Astrocyte (in vitro differentiated cells and primary cell): ENCODE measurements at regions not wholly inside any gene's neighbourhood (a gene's known extent, or its start where the extent isn't known, plus 50 kb on each side); places are given as distances from the start of the nearest gene placed in this dataset.

ENCODE experiments used
- DNase-seq: peaks from one replicate; pipeline ENCODE4 v3.0.0-alpha.2; 2010; ENCODE audit warnings: low read depth
- FAIRE-seq: peaks from 2 replicates; lab custom pipeline; 2011; peaks lifted over from hg19 to GRCh38; lab: Jason Lieb, UNC
- H2AFZ ChIP-seq: 2 replicates; pipeline ENCODE4 v1.6.0; 2012; ENCODE audit warnings: low read depth, low read length, inconsistent platforms
- H3K27ac ChIP-seq: 2 replicates; pipeline ENCODE4 v1.5.1; 2011; ENCODE audit warnings: low read depth, low read length, inconsistent platforms
- H3K27me3 ChIP-seq: 2 replicates; pipeline ENCODE4 v1.6.0; 2011; ENCODE audit warnings: low read length, inconsistent platforms; ENCODE audit not compliant: insufficient read depth
- H3K36me3 ChIP-seq: 2 replicates; pipeline ENCODE4 v1.5.1; 2011; ENCODE audit warnings: low read length, inconsistent platforms; ENCODE audit not compliant: insufficient read depth
- H3K4me1 ChIP-seq: 2 replicates; pipeline ENCODE4 v1.5.1; 2011; ENCODE audit warnings: low read length, inconsistent platforms; ENCODE audit not compliant: insufficient read depth
- H3K4me2 ChIP-seq: 2 replicates; pipeline ENCODE4 v1.6.0; 2012; ENCODE audit warnings: low read length, inconsistent platforms
- H3K4me3 ChIP-seq: 2 replicates; pipeline ENCODE4 v1.5.1; 2011; ENCODE audit warnings: low read depth, mild to moderate bottlenecking, low read length, inconsistent platforms; ENCODE audit not compliant: insufficient read depth
- H3K79me2 ChIP-seq: 2 replicates; pipeline ENCODE4 v1.6.0; 2012; ENCODE audit warnings: mild to moderate bottlenecking, low read length, inconsistent platforms; ENCODE audit not compliant: insufficient read depth
- H3K9ac ChIP-seq: 2 replicates; pipeline ENCODE4 v1.6.0; 2012; ENCODE audit warnings: mild to moderate bottlenecking, low read length, inconsistent platforms
- H3K9me3 ChIP-seq: 2 replicates; pipeline ENCODE4 v1.5.1; 2012; ENCODE audit warnings: low read depth, mild to moderate bottlenecking, low read length, inconsistent platforms; ENCODE audit not compliant: insufficient read depth
- H4K20me1 ChIP-seq: 2 replicates; pipeline ENCODE4 v1.6.0; 2012; ENCODE audit warnings: low read length, inconsistent platforms; ENCODE audit not compliant: insufficient read depth
- H3K27ac Mint-ChIP-seq: one replicate; pipeline ENCODE4 v1.8.0; 2021; ENCODE audit warnings: mild to moderate bottlenecking, mixed read lengths; ENCODE audit not compliant: unreplicated experiment
- H3K27me3 Mint-ChIP-seq: one replicate; pipeline ENCODE4 v1.8.0; 2021; ENCODE audit warnings: low read depth, mixed read lengths; ENCODE audit not compliant: unreplicated experiment
- H3K36me3 Mint-ChIP-seq: one replicate; pipeline ENCODE4 v1.8.0; 2021; ENCODE audit warnings: low read depth, mixed read lengths; ENCODE audit not compliant: unreplicated experiment
- H3K4me1 Mint-ChIP-seq: one replicate; pipeline ENCODE4 v1.8.0; 2021; ENCODE audit warnings: low read depth, mixed read lengths; ENCODE audit not compliant: unreplicated experiment
- H3K4me3 Mint-ChIP-seq: one replicate; pipeline ENCODE4 v1.8.0; 2021; ENCODE audit warnings: mild to moderate bottlenecking, moderate library complexity, mixed read lengths; ENCODE audit not compliant: unreplicated experiment
- H3K9me3 Mint-ChIP-seq: one replicate; pipeline ENCODE4 v1.8.0; 2021; ENCODE audit warnings: mild to moderate bottlenecking, mixed read lengths; ENCODE audit not compliant: unreplicated experiment
- EZH2 ChIP-seq: IDR thresholded peaks from 2 replicates; pipeline ENCODE4 v1.6.1; 2012; ENCODE audit warnings: mild to moderate bottlenecking, low read length, inconsistent platforms; ENCODE audit not compliant: insufficient read depth
- TF ChIP-seq, protein P1 (sequence below): IDR thresholded peaks from 2 replicates; pipeline ENCODE4 v1.5.1; 2011; ENCODE audit warnings: low read depth, mild to moderate bottlenecking, inconsistent platforms, low read length, moderate library complexity; ENCODE audit not compliant: insufficient read depth

DNA sequence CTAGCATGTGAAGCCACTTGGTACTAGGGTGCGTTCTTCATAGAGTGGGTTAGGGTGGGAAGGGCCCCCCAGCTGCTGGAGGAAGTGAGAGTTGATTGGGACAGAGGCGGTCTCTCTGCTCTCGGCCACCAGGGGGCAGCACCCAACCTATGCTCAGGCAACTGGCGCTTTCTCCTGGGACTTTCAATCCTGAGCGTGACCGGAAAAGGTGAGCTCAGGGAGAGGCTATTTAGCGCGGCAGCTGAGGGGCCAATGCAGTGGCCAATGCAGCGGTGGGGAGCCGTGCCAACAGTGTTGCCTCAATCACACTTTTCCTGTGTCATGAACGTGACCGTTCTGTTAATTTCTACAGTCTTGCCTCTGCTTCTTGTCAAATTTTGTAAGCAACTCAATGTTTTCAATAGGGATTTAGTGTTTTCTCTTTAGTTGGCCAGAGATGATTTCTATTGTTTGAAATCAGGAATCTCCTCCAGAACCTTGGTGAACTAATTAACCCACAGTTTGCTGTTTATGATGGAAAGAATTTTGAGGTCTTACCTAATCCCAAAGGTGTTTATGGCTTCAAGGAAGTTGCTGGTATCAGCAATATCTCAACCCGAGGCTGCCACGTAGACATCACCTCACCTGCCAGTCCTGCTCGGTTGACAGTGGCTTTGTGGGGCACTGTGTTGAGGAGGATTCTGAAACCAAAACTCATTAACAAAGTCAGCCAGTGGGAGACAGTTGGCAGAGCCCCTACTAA lies 67.9 kb upstream of the PDZD8 start:
- Histone ChIP-seq H3K4me2 (peak overlapping the region; percentile 57), H3K36me3 (no peaks in the 10 kb centered on the region), H2AFZ (peak overlapping the region; percentile 36), H3K79me2 (no peaks in the 10 kb centered on the region), H3K27me3 (no peaks in the 10 kb centered on the region), H3K27ac (peak overlapping the region; percentile 72), H4K20me1 (no peaks in the 10 kb centered on the region), H3K4me1 (peaks cover 13% of the 10 kb centered on the region), H3K9me3 (no peaks in the 10 kb centered on the region), H3K9ac (peak overlapping the region; percentile 50), H3K4me3 (no peak overlapping the region)
- H3K27ac Mint-ChIP-seq: no peak overlapping the region
- peaks cover 18% of the 10 kb centered on the region for H3K27me3 Mint-ChIP-seq
- peak; percentile 41 for DNase-seq
- no peaks in the 10 kb centered on the region for H3K36me3 Mint-ChIP-seq
- peaks cover 12% of the 10 kb centered on the region for H3K9me3 Mint-ChIP-seq
- no peak overlapping the region for H3K4me3 Mint-ChIP-seq
- FAIRE-seq: peak; percentile 59
- H3K4me1 Mint-ChIP-seq: peaks cover 12% of the 10 kb centered on the region
- TF ChIP-seq EZH2: no peak
- TF ChIP-seq, protein P1, sequence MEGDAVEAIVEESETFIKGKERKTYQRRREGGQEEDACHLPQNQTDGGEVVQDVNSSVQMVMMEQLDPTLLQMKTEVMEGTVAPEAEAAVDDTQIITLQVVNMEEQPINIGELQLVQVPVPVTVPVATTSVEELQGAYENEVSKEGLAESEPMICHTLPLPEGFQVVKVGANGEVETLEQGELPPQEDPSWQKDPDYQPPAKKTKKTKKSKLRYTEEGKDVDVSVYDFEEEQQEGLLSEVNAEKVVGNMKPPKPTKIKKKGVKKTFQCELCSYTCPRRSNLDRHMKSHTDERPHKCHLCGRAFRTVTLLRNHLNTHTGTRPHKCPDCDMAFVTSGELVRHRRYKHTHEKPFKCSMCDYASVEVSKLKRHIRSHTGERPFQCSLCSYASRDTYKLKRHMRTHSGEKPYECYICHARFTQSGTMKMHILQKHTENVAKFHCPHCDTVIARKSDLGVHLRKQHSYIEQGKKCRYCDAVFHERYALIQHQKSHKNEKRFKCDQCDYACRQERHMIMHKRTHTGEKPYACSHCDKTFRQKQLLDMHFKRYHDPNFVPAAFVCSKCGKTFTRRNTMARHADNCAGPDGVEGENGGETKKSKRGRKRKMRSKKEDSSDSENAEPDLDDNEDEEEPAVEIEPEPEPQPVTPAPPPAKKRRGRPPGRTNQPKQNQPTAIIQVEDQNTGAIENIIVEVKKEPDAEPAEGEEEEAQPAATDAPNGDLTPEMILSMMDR: peak; percentile 57

DNA sequence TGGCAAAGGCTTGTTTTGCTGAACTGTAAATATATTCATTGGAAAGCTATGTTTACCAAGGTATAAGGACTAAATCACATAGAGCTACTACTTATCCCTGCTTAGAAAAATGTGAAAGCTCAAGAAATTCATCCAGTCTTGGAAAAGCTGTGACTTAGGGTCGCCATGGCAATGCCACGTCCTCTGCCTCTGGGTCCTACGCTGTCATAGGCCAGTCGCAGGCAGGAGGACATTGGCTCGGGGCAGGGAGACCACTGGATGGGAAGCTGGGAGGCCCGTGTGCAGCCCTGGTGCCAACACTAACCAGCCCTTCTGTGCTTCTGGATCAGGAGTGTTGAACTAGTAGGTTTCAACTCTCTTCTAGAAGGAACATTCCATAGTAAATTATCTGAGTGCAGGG lies 67.3 kb upstream of the PDZD8 start:
- peaks cover 20% of the 10 kb centered on the region for H3K27me3 Mint-ChIP-seq
- DNase-seq (no peak), FAIRE-seq (no peak)
- Histone ChIP-seq H3K4me2 (peak overlapping the region; percentile 57), H2AFZ (peak overlapping the region; percentile 36), H4K20me1 (no peaks in the 10 kb centered on the region), H3K9me3 (no peaks in the 10 kb centered on the region), H3K36me3 (no peaks in the 10 kb centered on the region), H3K4me1 (peaks cover 13% of the 10 kb centered on the region), H3K27ac (peak overlapping the region; percentile 72), H3K9ac (peak overlapping the region; percentile 50), H3K79me2 (no peaks in the 10 kb centered on the region), H3K27me3 (no peaks in the 10 kb centered on the region), H3K4me3 (no peak overlapping the region)
- no peaks in the 10 kb centered on the region for H3K36me3 Mint-ChIP-seq
- peaks cover 12% of the 10 kb centered on the region for H3K9me3 Mint-ChIP-seq
- peaks cover 12% of the 10 kb centered on the region for H3K4me1 Mint-ChIP-seq
- H3K27ac Mint-ChIP-seq: no peak overlapping the region
- H3K4me3 Mint-ChIP-seq: no peak overlapping the region
- TF ChIP-seq, protein P1: no peak

DNA sequence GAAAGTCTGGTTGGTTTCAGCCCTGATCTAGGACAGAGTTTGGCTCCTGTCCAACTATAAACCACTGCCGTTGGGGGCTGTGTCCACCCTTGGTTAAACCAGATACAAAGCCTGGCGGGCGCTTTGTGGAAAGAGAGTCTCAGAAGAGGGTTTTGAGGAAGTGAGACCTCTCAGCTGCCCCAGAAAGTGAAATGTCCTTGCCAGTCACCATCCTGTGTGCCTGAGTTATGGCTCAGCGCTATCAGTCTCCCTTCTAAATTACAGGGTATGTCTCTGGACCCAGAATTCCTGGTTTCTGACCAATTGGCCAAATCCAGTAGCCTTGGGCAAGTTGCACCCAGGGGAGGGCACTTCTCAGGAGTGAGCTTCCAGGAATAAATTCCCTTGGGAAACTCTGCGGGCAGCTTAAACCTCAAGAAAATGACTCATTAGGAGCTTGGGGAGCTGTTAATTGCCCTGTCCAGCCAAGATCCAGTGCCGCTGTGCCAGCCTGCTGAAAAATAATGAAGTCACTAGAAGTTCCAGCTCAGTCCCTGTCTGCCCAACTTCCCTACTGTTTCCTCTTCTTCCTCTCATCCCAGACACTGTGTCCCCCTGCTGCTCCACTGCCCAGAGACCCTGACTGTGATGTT lies 66.7 kb upstream of the PDZD8 start:
- Mint-ChIP-seq H3K27ac (no peak overlapping the region), H3K27me3 (peaks cover 18% of the 10 kb centered on the region), H3K9me3 (peaks cover 9% of the 10 kb centered on the region), H3K4me3 (no peak overlapping the region), H3K36me3 (no peaks in the 10 kb centered on the region), H3K4me1 (peaks cover 12% of the 10 kb centered on the region)
- Histone ChIP-seq H3K36me3 (no peaks in the 10 kb centered on the region), H3K27ac (peak overlapping the region; percentile 72), H3K4me2 (peak overlapping the region; percentile 57), H3K79me2 (no peaks in the 10 kb centered on the region), H4K20me1 (no peaks in the 10 kb centered on the region), H3K9ac (peak overlapping the region; percentile 50), H3K4me3 (no peak overlapping the region), H2AFZ (no peak overlapping the region), H3K9me3 (no peaks in the 10 kb centered on the region), H3K4me1 (peaks cover 13% of the 10 kb centered on the region), H3K27me3 (no peaks in the 10 kb centered on the region)
- DNase-seq (peak; percentile 89), FAIRE-seq (peak; percentile 67)
- TF ChIP-seq, protein P1: no peak
- no peak for TF ChIP-seq EZH2
